ENCODE measurements at regions not wholly inside any gene's neighbourhood (a gene's known extent, or its start where the extent isn't known, plus 50 kb on each side); places are given as distances from the start of the nearest gene placed in this dataset.

- no peak for TF ChIP-seq CTCF (IDR thresholded peaks at IDR 0.05)
- no peak for TF ChIP-seq POLR2AphosphoS5 (IDR thresholded peaks at IDR 0.05)
- no peak for TF ChIP-seq POLR2A (IDR thresholded peaks at IDR 0.05)
- Histone ChIP-seq H3K4me3 (no peak overlapping the region), H3K4me1 (no peaks in the 10 kb centered on the region), H3K27ac (no peak overlapping the region), H3K36me3 (no peaks in the 10 kb centered on the region), H3K9me3 (no peaks in the 10 kb centered on the region), H3K27me3 (no peaks in the 10 kb centered on the region)
- intact Hi-C loops (cut with DNase I; ENCODE audit: low total_unique reads) = no loop called here
- no peak for DNase-seq (ENCODE audit: low spot score in 2 of 2)
Observed at GRCh38 chr1:198056255-198056654, 100.5 kb upstream of the NEK7 start.

DNA sequence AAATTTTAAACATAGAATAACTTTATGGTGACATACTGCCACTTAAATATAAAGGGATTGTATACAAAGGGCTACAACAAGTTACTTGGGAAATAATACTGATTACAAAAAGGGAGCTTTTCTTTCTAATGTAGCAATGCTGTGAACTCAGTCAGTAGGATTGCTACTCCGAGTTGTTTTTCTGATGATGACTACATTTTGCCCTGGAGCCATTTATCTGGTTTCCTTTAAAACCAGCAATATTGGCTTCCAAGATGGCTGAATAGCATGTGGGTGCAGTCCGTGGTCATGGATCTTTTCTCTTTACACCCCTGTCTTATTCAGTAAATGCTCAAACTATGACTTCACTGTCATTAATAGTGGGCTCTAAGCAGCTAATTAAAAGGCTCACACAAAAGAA, 92.6 kb upstream of the NEK7 start:
- Histone ChIP-seq H3K27ac (no peak overlapping the region), H3K4me3 (no peak overlapping the region), H3K4me1 (no peaks in the 10 kb centered on the region), H3K27me3 (no peaks in the 10 kb centered on the region), H3K9me3 (no peaks in the 10 kb centered on the region), H3K36me3 (no peaks in the 10 kb centered on the region)
- intact Hi-C loops (cut with DNase I; ENCODE audit: low total_unique reads) = no loop called here
- no peak for TF ChIP-seq POLR2AphosphoS5 (IDR thresholded peaks at IDR 0.05)
- no peak for TF ChIP-seq CTCF (IDR thresholded peaks at IDR 0.05)
- no peak for TF ChIP-seq POLR2A (IDR thresholded peaks at IDR 0.05)
- no peak for DNase-seq (ENCODE audit: low spot score in 2 of 2)

GRCh38 chr1:198068285-198068684, 88.5 kb upstream of the NEK7 start:
- Histone ChIP-seq H3K4me1 (no peaks in the 10 kb centered on the region), H3K27ac (no peak overlapping the region), H3K4me3 (no peak overlapping the region), H3K36me3 (no peaks in the 10 kb centered on the region), H3K27me3 (no peaks in the 10 kb centered on the region), H3K9me3 (no peaks in the 10 kb centered on the region)
- TF ChIP-seq POLR2A (IDR thresholded peaks at IDR 0.05) (no peak), POLR2AphosphoS5 (IDR thresholded peaks at IDR 0.05) (no peak), CTCF (IDR thresholded peaks at IDR 0.05) (no peak)
- no peak for DNase-seq (ENCODE audit: low spot score in 2 of 2)
- intact Hi-C loops (cut with DNase I; ENCODE audit: low total_unique reads) = no loop called here

DNA sequence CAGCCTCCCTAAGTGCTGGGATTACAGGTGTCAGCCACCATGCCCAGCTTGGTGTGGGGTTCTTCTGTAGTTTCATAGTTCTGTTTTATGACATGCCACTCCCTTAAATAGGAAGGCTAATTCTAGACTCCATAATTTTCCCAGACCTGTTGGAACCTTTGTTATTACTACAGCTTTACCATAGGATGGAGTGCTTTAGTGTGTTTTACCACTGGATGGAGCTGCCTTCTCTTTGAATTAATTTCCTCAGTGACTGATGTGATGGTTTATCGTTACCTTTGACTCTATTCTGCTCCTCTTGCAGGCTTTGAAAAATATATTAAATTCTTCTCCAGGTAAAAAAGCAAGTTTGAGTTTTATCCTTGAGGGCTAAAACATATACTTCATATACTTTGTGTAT, 84.6 kb upstream of the NEK7 start:
- no peak overlapping the region for H3K4me3 ChIP-seq
- H3K27me3 ChIP-seq = no peaks in the 10 kb centered on the region
- no peaks in the 10 kb centered on the region for H3K4me1 ChIP-seq
- no peaks in the 10 kb centered on the region for H3K9me3 ChIP-seq
- intact Hi-C loops (cut with DNase I; ENCODE audit: low total_unique reads) = no loop called here
- TF ChIP-seq CTCF (IDR thresholded peaks at IDR 0.05) (no peak), POLR2AphosphoS5 (IDR thresholded peaks at IDR 0.05) (no peak), POLR2A (IDR thresholded peaks at IDR 0.05) (no peak)
- DNase-seq (ENCODE audit: low spot score in 2 of 2) = no peak
- no peak overlapping the region for H3K27ac ChIP-seq
- H3K36me3 ChIP-seq = no peaks in the 10 kb centered on the region

GRCh38 chr1:198075296-198075695, 81.5 kb upstream of the NEK7 start:
- intact Hi-C loops (cut with DNase I; ENCODE audit: low total_unique reads) = no loop called here
- Histone ChIP-seq H3K4me3 (no peak overlapping the region), H3K27me3 (no peaks in the 10 kb centered on the region), H3K4me1 (no peaks in the 10 kb centered on the region), H3K36me3 (no peaks in the 10 kb centered on the region), H3K9me3 (no peaks in the 10 kb centered on the region), H3K27ac (no peak overlapping the region)
- no peak for DNase-seq (ENCODE audit: low spot score in 2 of 2)
- TF ChIP-seq POLR2AphosphoS5 (IDR thresholded peaks at IDR 0.05) (no peak), POLR2A (IDR thresholded peaks at IDR 0.05) (no peak), CTCF (IDR thresholded peaks at IDR 0.05) (no peak)

Data from breast epithelium (tissue), 4 donors.